CD4-positive, alpha-beta T cell treated with Interleukin-17A for 4 hours (primary cell): ENCODE measurements at regions not wholly inside any gene's neighbourhood (a gene's known extent, or its start where the extent isn't known, plus 50 kb on each side); places are given as distances from the start of the nearest gene placed in this dataset.
"Not testable (repeated sequence)": the region's sequence is repeated elsewhere in the genome, so short reads cannot be mapped to it uniquely, and the experiment has no call there.

Experiments
- DNase-seq: peaks from one replicate; pipeline ENCODE4 v3.0.0-alpha.2; 2020; ENCODE audit warnings: mixed read lengths

DNA sequence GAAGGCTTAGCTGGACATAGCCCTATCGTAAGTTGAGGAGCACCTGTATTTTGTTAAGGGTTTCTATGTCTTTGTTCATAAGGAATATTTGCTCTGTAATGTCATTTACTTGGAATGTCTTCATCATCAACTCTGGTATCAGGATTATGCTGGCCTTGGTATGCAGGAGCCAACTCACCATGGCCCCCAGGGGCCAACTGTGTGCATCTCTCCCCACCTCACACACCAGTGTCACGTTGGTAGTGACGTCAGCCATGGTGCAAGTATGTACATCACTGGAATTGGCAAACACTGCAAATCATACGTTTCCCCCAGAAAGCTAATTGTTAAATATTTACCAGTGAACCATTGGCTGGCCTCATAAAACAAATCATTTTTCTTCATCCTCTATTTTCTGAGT is 70.8 kb downstream of the YTHDF1 start:
- no peak for DNase-seq

DNA sequence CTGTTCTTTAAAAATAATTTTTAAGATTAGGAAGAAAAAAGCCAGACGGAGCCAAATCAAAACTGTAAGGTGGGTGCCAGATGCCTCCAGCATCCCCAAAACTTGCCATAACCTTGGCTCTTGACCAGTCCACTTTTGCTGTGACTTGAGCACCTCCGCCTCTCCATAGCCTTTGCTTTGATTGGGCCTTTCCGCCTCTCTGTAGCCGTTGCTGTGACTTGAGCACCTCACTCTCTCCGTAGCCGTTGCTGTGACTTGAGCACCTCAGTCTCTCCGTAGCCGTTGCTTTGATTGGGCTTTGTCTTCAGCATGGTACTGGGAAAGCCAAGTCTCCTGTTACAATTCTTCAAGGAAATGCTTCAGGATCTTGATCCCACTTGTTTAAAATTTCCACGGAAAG is 73.0 kb downstream of the YTHDF1 start:
- no peak for DNase-seq

DNA sequence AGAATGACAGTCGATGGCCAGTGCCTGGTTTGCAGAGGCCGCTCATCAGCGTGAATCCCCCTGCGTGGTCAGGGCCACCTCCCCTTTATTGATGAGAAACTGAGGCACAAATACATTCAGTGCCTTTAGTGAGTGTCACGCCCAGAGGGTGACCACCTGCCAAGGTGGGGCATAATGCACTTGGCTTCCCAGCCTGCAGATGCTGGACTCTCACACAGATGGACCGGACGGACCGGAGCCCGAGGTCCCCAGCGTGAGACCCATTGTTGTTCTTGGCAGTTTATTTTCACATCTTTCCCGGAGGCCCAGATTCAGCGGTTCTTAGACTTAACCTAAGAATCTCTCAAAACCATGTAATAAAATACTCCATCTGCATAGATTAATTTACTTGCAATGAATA is 74.4 kb downstream of the YTHDF1 start:
- no peak for DNase-seq

GRCh38 chr20:63140514-63141433 is 75.2 kb downstream of the YTHDF1 start:
- no peak for DNase-seq

- no peak for DNase-seq
These were observed 76.1 kb downstream of the YTHDF1 start for GRCh38 chr20:63139837-63140236.

- no peak for DNase-seq
These were observed 76.6 kb downstream of the YTHDF1 start for GRCh38 chr20:63139356-63139755.

DNA sequence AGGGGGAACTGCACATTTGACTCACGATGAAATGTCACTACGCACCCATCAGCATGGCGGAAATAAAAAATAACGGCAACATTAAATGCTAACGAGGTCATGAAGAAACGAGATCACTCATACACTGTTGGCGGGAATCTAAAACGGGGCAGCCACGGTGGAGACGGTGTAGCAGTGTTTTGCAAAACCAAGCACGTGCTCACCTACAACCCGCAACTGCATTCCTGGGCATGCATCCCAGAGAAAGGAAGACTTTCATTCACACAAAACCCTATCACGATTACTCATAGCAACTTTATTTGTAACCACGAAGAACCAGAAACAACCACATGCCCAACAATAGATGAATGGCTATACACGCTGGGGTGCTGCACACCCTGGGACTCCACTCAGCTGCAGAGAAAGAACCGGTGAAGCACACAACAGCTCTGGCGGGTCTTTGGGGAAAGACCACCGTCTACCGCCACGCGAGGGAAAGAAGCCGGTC is 77.0 kb downstream of the YTHDF1 start:
- no peak for DNase-seq

GRCh38 chr20:63137851-63138415 is 78.0 kb downstream of the YTHDF1 start:
- no peak for DNase-seq

DNA sequence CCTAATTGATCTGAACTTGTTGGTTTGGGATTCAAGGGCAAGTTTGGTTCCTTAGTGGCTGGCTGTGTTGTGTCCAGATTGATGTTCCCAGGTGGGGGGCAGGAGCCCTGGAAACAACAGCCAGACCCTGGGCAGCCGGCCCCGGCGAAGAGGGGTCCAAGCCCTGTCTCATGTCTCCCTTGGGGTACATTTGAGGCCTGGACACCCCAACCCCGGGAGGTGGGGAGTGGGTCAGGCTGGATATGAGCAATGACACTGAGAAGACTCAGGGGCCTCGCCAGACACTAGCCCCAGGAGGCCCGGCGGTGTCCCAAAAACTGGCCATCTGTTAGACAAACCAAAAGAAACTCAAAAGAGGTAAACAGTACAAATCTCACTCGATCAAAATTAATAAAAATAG is 79.6 kb downstream of the YTHDF1 start:
- no peak for DNase-seq

DNA sequence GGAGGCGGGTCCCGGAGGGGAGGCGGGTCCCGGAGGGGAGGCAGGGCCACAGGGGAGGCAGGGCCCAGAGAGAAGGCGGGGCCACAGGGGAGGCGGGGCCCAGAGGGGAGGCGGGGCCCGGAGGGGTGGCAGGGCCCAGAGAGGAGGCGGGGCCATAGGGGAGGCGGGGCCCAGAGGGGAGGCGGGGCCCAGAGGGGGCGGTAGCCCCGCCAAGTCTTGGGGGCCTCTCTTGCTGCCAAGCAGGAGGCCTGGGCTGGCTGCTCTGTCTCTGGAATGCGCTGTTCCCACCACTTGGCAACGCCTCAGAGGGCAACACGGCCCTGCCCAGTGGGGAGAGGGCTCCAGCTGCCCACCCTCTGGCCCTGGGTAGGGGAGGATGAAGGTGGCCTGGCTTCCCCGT is 80.5 kb downstream of the YTHDF1 start:
- no peak for DNase-seq

GRCh38 chr20:63134711-63135361 is 81.1 kb downstream of the YTHDF1 start:
- DNase-seq = not testable (repeated sequence)

- DNase-seq = no peak
These were observed 81.7 kb downstream of the YTHDF1 start for GRCh38 chr20:63134201-63134612.

- DNase-seq = no peak
These were observed 82.3 kb downstream of the YTHDF1 start for GRCh38 chr20:63133481-63134091.

DNA sequence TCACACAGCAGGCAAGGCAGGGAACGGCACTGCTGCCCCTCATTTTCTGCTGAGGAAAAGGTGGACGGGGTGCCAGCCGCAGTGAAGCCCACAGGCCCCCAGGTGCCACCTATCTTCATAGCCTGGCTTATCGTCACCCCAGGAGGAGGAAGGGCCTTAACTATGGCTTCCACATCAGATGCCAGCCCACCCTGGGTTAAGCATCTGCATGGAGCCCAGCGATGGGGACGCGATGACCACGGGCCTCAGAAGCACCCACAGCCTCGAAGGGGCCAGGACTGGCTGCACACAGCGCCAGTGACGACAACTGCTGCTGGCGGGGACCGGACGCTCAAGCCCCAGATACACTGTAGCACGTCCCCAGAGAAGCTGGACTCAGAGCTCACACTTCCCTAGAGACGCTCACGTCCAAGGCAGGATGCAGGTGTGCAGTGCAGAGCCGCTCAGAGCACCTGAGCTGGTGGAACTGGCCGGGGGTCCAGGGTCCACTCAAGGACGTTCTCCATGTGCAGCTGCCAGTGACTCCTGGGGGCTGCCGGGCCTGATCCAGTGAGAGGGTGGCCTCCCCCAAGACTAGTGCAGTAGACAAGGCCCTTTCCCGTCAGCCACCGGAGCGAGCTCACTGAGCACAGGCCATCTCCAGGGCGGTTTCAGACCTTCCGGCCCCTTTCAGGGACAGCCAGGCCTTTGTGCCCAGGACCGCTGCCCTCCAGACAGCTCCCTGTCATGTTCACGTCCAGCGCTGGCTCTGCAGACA is 83.0 kb downstream of the YTHDF1 start:
- no peak for DNase-seq

- no peak for DNase-seq
These were observed 83.7 kb downstream of the YTHDF1 start for GRCh38 chr20:63132131-63132714.

- no peak for DNase-seq
These were observed 85.0 kb downstream of the YTHDF1 start for GRCh38 chr20:63130658-63131577.

DNA sequence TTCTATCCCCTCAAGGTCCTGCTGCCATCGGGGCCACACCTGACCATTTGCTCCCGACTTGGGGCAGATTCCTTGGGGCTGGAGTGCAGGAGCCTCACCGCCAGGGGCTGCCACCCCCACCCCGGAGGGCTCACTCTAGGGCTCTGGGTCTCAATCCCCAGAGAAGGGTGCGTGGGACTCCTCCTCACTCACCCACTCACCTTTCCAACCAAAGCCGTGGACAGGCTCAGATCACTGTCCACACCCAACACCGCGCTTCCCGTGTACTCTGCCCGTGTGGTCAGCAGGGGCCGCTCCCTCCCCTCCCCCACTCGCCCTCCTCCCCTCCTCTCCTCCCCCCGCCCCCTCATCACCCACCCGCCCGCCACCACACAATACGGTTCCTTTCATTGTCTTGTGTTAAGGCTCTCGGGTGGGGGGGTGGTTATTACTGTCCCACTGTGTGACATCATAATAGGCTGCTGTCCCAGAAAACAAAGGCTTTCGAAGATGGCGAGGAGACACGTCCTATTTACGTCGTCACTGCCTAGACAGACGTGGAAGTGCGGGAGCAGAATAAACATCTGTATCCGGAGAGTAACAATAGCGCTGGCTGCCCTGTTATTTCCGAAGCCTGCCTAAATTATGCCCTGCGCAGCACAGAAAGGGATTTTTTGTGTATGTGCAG is 85.8 kb downstream of the YTHDF1 start:
- no peak for DNase-seq

DNA sequence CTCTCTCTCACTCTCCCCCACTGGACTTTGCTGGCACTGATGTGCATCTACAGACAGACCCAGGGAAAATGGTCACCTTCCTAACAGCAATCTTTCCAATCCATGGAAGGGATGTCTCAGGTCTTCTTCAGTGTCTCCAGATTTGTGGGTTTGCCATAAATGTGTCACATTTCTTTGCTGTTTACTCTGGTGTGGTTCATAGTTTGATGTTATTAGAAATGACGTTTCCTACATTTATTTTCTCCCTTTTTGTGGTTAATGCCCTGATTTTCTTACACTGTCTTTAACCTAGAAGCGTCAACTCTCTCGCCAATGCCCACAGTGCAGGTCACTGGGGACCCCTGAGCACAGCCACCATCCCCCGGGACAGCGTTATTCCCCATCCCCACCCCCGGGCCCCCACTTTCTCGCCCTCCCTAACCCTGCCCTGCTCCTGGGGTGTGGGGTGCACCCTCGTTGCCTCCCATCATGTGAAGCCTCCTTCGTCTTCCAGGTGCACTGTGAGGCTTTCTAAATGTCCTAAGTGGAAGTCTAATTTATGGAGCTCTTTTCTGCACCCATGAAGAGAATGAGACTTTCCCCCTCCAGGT is 86.5 kb downstream of the YTHDF1 start:
- no peak for DNase-seq

GRCh38 chr20:63128956-63129355 is 87.0 kb downstream of the YTHDF1 start:
- DNase-seq = no peak

DNA sequence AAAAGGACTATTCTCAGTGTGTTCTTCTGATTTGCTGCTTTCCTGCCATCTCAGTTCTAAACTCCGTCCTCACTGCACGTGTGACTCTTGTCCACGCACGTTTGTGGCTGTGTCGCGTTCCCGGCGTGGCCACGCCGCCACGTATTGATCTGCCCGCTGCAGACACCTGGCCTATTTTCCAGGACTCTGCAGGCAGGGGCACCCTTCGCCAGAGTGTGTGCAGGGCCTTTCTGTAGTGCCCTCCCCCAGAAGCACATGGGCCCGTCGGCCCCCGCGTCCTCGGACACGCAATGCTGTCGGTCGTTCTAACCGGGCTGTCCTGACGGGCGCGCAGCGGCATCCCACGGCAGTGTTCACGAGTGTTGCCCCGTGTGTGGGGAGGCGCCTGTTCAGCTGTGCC is 87.6 kb downstream of the YTHDF1 start:
- no peak for DNase-seq
